ENCODE measurements at regions not wholly inside any gene's neighbourhood (a gene's known extent, or its start where the extent isn't known, plus 50 kb on each side); places are given as distances from the start of the nearest gene placed in this dataset.
A peak's percentile ranks its signal among the peaks of the same experiment; 100 is the strongest.
"Not testable (repeated sequence)": the region's sequence is repeated elsewhere in the genome, so short reads cannot be mapped to it uniquely, and the experiment has no call there.

GRCh38 chr3:10109-10996 is 186.2 kb upstream of the CHL1 start:
- 0 to 54% methylated on average over 8 to 12 of the region's 15 CpGs; no CpG with 5 or more reads in 1 of the 3 donors for WGBS, 3 donors
- not testable (repeated sequence) for FAIRE-seq; H3K36me3 ChIP-seq (ENCODE audit: control insufficient read depth in 3 of 3, insufficient read depth in 2 of 3, low read depth in 1 of 3, low read length in 3 of 3); H3K27me3 ChIP-seq (ENCODE audit: control insufficient read depth in 3 of 3, insufficient read depth in 3 of 3, low read length in 3 of 3); H3K4me1 ChIP-seq (ENCODE audit: control insufficient read depth in 3 of 3, insufficient read depth in 2 of 3, low read depth in 1 of 3, low read length in 2 of 3); H3K27ac ChIP-seq (ENCODE audit: low read depth in 1 of 3, low read length in 2 of 3); H3K9me3 ChIP-seq (ENCODE audit: control insufficient read depth in 2 of 2, insufficient read depth in 1 of 2, low read depth in 1 of 2, low read length in 1 of 2); H3K4me3 ChIP-seq (ENCODE audit: low read depth in 1 of 3, low read length in 3 of 3)
- peak in 1 of 2 donors; percentile 23 for DNase-seq

- H3K27me3 ChIP-seq (ENCODE audit: control insufficient read depth in 3 of 3, insufficient read depth in 3 of 3, low read length in 3 of 3): no peaks in the 10 kb centered on the region
- FAIRE-seq (no peak), DNase-seq (no peak)
- no peaks in the 10 kb centered on the region for H3K4me1 ChIP-seq (ENCODE audit: control insufficient read depth in 3 of 3, insufficient read depth in 2 of 3, low read depth in 1 of 3, low read length in 2 of 3)
- 55 to 82% (median 64%) methylated on average over 14 to 19 of the region's 22 CpGs for WGBS, 3 donors
- H3K27ac ChIP-seq (ENCODE audit: low read depth in 1 of 3, low read length in 2 of 3): no peak overlapping the region
- peaks cover 0 to 3% of the 10 kb centered on the region in 2 donors for H3K9me3 ChIP-seq (ENCODE audit: control insufficient read depth in 2 of 2, insufficient read depth in 1 of 2, low read depth in 1 of 2, low read length in 1 of 2)
- H3K4me3 ChIP-seq (ENCODE audit: low read depth in 1 of 3, low read length in 3 of 3): no peak overlapping the region
- H3K36me3 ChIP-seq (ENCODE audit: control insufficient read depth in 3 of 3, insufficient read depth in 2 of 3, low read depth in 1 of 3, low read length in 3 of 3): no peaks in the 10 kb centered on the region
Measured at GRCh38 chr3:11734-12133, 184.8 kb upstream of the CHL1 start.

GRCh38 chr3:14652-15051 is 181.9 kb upstream of the CHL1 start:
- WGBS, 3 donors: 61 to 72% (median 62%) methylated on average over 3 of the region's 3 CpGs
- Histone ChIP-seq H3K27ac (ENCODE audit: low read depth in 1 of 3, low read length in 2 of 3) (no peak overlapping the region), H3K27me3 (ENCODE audit: control insufficient read depth in 3 of 3, insufficient read depth in 3 of 3, low read length in 3 of 3) (no peaks in the 10 kb centered on the region), H3K36me3 (ENCODE audit: control insufficient read depth in 3 of 3, insufficient read depth in 2 of 3, low read depth in 1 of 3, low read length in 3 of 3) (no peaks in the 10 kb centered on the region), H3K9me3 (ENCODE audit: control insufficient read depth in 2 of 2, insufficient read depth in 1 of 2, low read depth in 1 of 2, low read length in 1 of 2) (peaks cover 0 to 3% of the 10 kb centered on the region in 2 donors), H3K4me1 (ENCODE audit: control insufficient read depth in 3 of 3, insufficient read depth in 2 of 3, low read depth in 1 of 3, low read length in 2 of 3) (no peaks in the 10 kb centered on the region), H3K4me3 (ENCODE audit: low read depth in 1 of 3, low read length in 3 of 3) (no peak overlapping the region)
- FAIRE-seq: no peak
- DNase-seq: no peak

GRCh38 chr3:16366-16765 is 180.2 kb upstream of the CHL1 start:
- Histone ChIP-seq H3K4me1 (ENCODE audit: control insufficient read depth in 3 of 3, insufficient read depth in 2 of 3, low read depth in 1 of 3, low read length in 2 of 3) (no peaks in the 10 kb centered on the region), H3K27me3 (ENCODE audit: control insufficient read depth in 3 of 3, insufficient read depth in 3 of 3, low read length in 3 of 3) (no peaks in the 10 kb centered on the region), H3K27ac (ENCODE audit: low read depth in 1 of 3, low read length in 2 of 3) (no peak overlapping the region), H3K36me3 (ENCODE audit: control insufficient read depth in 3 of 3, insufficient read depth in 2 of 3, low read depth in 1 of 3, low read length in 3 of 3) (no peaks in the 10 kb centered on the region), H3K4me3 (ENCODE audit: low read depth in 1 of 3, low read length in 3 of 3) (no peak overlapping the region), H3K9me3 (ENCODE audit: control insufficient read depth in 2 of 2, insufficient read depth in 1 of 2, low read depth in 1 of 2, low read length in 1 of 2) (no peaks in the 10 kb centered on the region)
- 59 to 83% (median 73%) methylated on average over 2 of the region's 2 CpGs for WGBS, 3 donors
- DNase-seq: no peak
- no peak for FAIRE-seq

- Histone ChIP-seq H3K4me3 (ENCODE audit: low read depth in 1 of 3, low read length in 3 of 3) (no peak overlapping the region), H3K9me3 (ENCODE audit: control insufficient read depth in 2 of 2, insufficient read depth in 1 of 2, low read depth in 1 of 2, low read length in 1 of 2) (no peaks in the 10 kb centered on the region), H3K27ac (ENCODE audit: low read depth in 1 of 3, low read length in 2 of 3) (no peak overlapping the region), H3K36me3 (ENCODE audit: control insufficient read depth in 3 of 3, insufficient read depth in 2 of 3, low read depth in 1 of 3, low read length in 3 of 3) (no peaks in the 10 kb centered on the region), H3K4me1 (ENCODE audit: control insufficient read depth in 3 of 3, insufficient read depth in 2 of 3, low read depth in 1 of 3, low read length in 2 of 3) (no peaks in the 10 kb centered on the region), H3K27me3 (ENCODE audit: control insufficient read depth in 3 of 3, insufficient read depth in 3 of 3, low read length in 3 of 3) (no peaks in the 10 kb centered on the region)
- no peak for FAIRE-seq
- no peak for DNase-seq
Measured at GRCh38 chr3:20421-20820, 176.1 kb upstream of the CHL1 start.

- FAIRE-seq: no peak
- Histone ChIP-seq H3K27ac (ENCODE audit: low read depth in 1 of 3, low read length in 2 of 3) (no peak overlapping the region), H3K9me3 (ENCODE audit: control insufficient read depth in 2 of 2, insufficient read depth in 1 of 2, low read depth in 1 of 2, low read length in 1 of 2) (no peaks in the 10 kb centered on the region), H3K36me3 (ENCODE audit: control insufficient read depth in 3 of 3, insufficient read depth in 2 of 3, low read depth in 1 of 3, low read length in 3 of 3) (no peaks in the 10 kb centered on the region), H3K4me3 (ENCODE audit: low read depth in 1 of 3, low read length in 3 of 3) (no peak overlapping the region), H3K27me3 (ENCODE audit: control insufficient read depth in 3 of 3, insufficient read depth in 3 of 3, low read length in 3 of 3) (no peaks in the 10 kb centered on the region), H3K4me1 (ENCODE audit: control insufficient read depth in 3 of 3, insufficient read depth in 2 of 3, low read depth in 1 of 3, low read length in 2 of 3) (no peaks in the 10 kb centered on the region)
- 47 to 55% (median 48%) methylated on average over 3 of the region's 3 CpGs for WGBS, 3 donors
- no peak for DNase-seq
Measured at GRCh38 chr3:24006-24405, 172.6 kb upstream of the CHL1 start.

- Histone ChIP-seq H3K27ac (ENCODE audit: low read depth in 1 of 3, low read length in 2 of 3) (no peak overlapping the region), H3K4me3 (ENCODE audit: low read depth in 1 of 3, low read length in 3 of 3) (no peak overlapping the region), H3K36me3 (ENCODE audit: control insufficient read depth in 3 of 3, insufficient read depth in 2 of 3, low read depth in 1 of 3, low read length in 3 of 3) (no peaks in the 10 kb centered on the region), H3K27me3 (ENCODE audit: control insufficient read depth in 3 of 3, insufficient read depth in 3 of 3, low read length in 3 of 3) (no peaks in the 10 kb centered on the region), H3K9me3 (ENCODE audit: control insufficient read depth in 2 of 2, insufficient read depth in 1 of 2, low read depth in 1 of 2, low read length in 1 of 2) (no peaks in the 10 kb centered on the region), H3K4me1 (ENCODE audit: control insufficient read depth in 3 of 3, insufficient read depth in 2 of 3, low read depth in 1 of 3, low read length in 2 of 3) (no peaks in the 10 kb centered on the region)
- DNase-seq (no peak), FAIRE-seq (no peak)
- WGBS, 3 donors: 46 to 69% (median 64%) methylated on average over 2 of the region's 2 CpGs
Measured at GRCh38 chr3:25056-25455, 171.5 kb upstream of the CHL1 start.

- not testable (repeated sequence) for H3K27me3 ChIP-seq (ENCODE audit: control insufficient read depth in 3 of 3, insufficient read depth in 3 of 3, low read length in 3 of 3); DNase-seq; FAIRE-seq; H3K4me1 ChIP-seq (ENCODE audit: control insufficient read depth in 3 of 3, insufficient read depth in 2 of 3, low read depth in 1 of 3, low read length in 2 of 3); H3K36me3 ChIP-seq (ENCODE audit: control insufficient read depth in 3 of 3, insufficient read depth in 2 of 3, low read depth in 1 of 3, low read length in 3 of 3); H3K4me3 ChIP-seq (ENCODE audit: low read depth in 1 of 3, low read length in 3 of 3); H3K9me3 ChIP-seq (ENCODE audit: control insufficient read depth in 2 of 2, insufficient read depth in 1 of 2, low read depth in 1 of 2, low read length in 1 of 2); H3K27ac ChIP-seq (ENCODE audit: low read depth in 1 of 3, low read length in 2 of 3)
- WGBS, 3 donors: 76 to 97% (median 82%) methylated on average over 1 of the region's 1 CpG
Measured at GRCh38 chr3:35985-36384, 160.6 kb upstream of the CHL1 start.
